GM12864 (cell line): ENCODE measurements at regions not wholly inside any gene's neighbourhood (a gene's known extent, or its start where the extent isn't known, plus 50 kb on each side); places are given as distances from the start of the nearest gene placed in this dataset.

Experiments used
- DNase-seq: peaks from one replicate; pipeline ENCODE4 v3.0.0-alpha.2; 2011; ENCODE audit warnings: low read depth
- H3K4me3 ChIP-seq: 2 replicates; pipeline ENCODE4 v1.5.1; 2011; ENCODE audit warnings: mild to moderate bottlenecking, low read depth, low read length, control low read depth
- TF ChIP-seq, protein P1 (sequence below): IDR thresholded peaks from 2 replicates; pipeline ENCODE4 v1.5.1; 2011; ENCODE audit warnings: low read depth, mild to moderate bottlenecking, moderate library complexity, low read length, control low read depth, inconsistent platforms; ENCODE audit errors: missing control alignments

GRCh38 chr2:2800697-2801096 lies 469.6 kb upstream of the MYT1L start:
- no peak for DNase-seq
- TF ChIP-seq, protein P1, sequence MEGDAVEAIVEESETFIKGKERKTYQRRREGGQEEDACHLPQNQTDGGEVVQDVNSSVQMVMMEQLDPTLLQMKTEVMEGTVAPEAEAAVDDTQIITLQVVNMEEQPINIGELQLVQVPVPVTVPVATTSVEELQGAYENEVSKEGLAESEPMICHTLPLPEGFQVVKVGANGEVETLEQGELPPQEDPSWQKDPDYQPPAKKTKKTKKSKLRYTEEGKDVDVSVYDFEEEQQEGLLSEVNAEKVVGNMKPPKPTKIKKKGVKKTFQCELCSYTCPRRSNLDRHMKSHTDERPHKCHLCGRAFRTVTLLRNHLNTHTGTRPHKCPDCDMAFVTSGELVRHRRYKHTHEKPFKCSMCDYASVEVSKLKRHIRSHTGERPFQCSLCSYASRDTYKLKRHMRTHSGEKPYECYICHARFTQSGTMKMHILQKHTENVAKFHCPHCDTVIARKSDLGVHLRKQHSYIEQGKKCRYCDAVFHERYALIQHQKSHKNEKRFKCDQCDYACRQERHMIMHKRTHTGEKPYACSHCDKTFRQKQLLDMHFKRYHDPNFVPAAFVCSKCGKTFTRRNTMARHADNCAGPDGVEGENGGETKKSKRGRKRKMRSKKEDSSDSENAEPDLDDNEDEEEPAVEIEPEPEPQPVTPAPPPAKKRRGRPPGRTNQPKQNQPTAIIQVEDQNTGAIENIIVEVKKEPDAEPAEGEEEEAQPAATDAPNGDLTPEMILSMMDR, result no peak
- H3K4me3 ChIP-seq, result no peak overlapping the region

DNA sequence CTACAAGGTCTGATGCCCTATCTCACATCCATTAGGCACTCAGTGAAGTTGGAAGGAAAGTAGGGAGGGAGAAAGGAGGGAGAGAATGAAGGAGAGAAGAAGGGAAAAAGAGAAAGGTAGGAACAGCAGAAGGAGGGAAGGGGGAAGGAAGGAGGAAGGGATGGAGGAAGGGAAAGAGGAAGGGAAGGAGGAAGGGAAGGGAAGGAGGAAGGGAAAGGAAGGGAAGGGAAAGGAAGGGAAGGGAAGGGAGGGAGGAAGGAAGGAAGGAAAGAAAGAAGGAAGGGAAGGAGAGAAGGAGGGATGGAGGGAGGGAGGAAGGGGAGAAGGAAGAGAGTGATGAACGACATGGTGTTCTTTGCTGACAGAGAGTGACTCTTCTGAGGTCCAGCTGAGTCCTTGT lies 468.9 kb upstream of the MYT1L start:
- TF ChIP-seq, protein P1, result no peak
- DNase-seq, result no peak
- no peak overlapping the region for H3K4me3 ChIP-seq

DNA sequence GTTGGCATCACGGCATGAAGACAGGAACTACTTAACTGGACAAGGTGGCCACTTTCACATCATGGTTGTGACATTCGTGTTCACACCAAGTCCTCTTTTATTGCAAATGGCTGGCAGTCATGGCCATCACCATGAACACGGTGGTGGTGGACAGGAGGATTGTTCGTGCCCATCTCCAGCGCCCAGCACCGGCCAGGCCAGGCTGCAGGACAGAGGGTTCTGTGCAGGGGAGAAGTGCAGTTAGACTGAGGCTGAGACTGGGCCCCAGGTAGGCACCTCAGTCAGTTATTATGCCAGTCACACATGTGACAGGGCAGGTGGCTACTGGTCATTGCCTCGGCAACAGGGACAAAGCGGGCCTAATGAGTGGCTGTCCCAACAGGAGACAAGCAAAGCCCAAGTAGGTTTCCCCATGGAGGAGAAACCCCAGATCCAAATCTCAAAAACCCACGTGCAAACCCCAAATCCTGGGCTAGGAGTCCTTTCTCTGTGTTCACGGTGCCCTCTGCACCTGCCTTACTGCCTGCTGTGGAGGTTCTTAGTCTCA lies 468.1 kb upstream of the MYT1L start:
- no peak for DNase-seq
- no peak overlapping the region for H3K4me3 ChIP-seq
- TF ChIP-seq, protein P1, result no peak

GRCh38 chr2:2798337-2798736 lies 467.3 kb upstream of the MYT1L start:
- no peak for DNase-seq
- H3K4me3 ChIP-seq, result no peak overlapping the region
- TF ChIP-seq, protein P1, result no peak

GRCh38 chr2:2797797-2798196 lies 466.7 kb upstream of the MYT1L start:
- DNase-seq, result no peak
- no peak overlapping the region for H3K4me3 ChIP-seq
- TF ChIP-seq, protein P1, result no peak

DNA sequence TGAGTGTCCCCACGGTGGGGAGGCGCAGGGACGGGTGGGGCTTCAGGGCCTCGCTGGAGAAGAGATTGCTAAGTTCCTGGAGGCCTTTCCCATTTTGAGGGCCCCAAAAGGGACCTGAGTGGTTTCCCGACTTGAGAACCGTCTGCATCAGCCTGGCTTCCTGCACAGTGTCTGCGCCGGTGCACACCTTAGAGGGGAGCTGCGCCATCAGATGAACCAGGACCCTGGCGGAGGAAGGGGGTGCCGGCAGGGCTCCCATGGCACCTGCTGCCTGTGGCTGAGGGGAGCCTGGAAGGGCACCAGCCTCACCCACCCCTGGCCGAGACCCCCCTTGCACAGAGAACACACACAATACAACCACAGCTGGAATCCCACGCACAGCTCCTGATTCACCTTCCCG lies 465.1 kb upstream of the MYT1L start:
- TF ChIP-seq, protein P1, result no peak
- DNase-seq, result no peak
- no peak overlapping the region for H3K4me3 ChIP-seq

- H3K4me3 ChIP-seq, result no peak overlapping the region
- TF ChIP-seq, protein P1, result no peak
- DNase-seq, result no peak
Measured at GRCh38 chr2:2795438-2796091, 464.5 kb upstream of the MYT1L start.
